ENCODE measurements at regions not wholly inside any gene's neighbourhood (a gene's known extent, or its start where the extent isn't known, plus 50 kb on each side); places are given as distances from the start of the nearest gene placed in this dataset.

- Mint-ChIP-seq H3K4me3 (no peak overlapping the region), H3K4me1 (no peaks in the 10 kb centered on the region), H3K27me3 (no peaks in the 10 kb centered on the region), H3K36me3 (ENCODE audit: low read depth) (no peaks in the 10 kb centered on the region), H3K9me3 (no peaks in the 10 kb centered on the region), H3K27ac (no peak overlapping the region)
- ChIA-PET POLR2A (no interaction called here), CTCF (no interaction called here)
- DNase-seq: no peak
These were observed 325.9 kb upstream of the NT5C1B start for GRCh38 chr2:18915227-18915626.

- H3K9me3 Mint-ChIP-seq: no peaks in the 10 kb centered on the region
- H3K4me1 Mint-ChIP-seq: no peaks in the 10 kb centered on the region
- no peaks in the 10 kb centered on the region for H3K36me3 Mint-ChIP-seq (ENCODE audit: low read depth)
- H3K27ac Mint-ChIP-seq: no peak overlapping the region
- no peak overlapping the region for H3K4me3 Mint-ChIP-seq
- H3K27me3 Mint-ChIP-seq: no peaks in the 10 kb centered on the region
- CTCF ChIA-PET: no interaction called here
- DNase-seq: no peak
- POLR2A ChIA-PET: no interaction called here
These were observed 324.1 kb upstream of the NT5C1B start for GRCh38 chr2:18913512-18913911.

GRCh38 chr2:18912225-18912888, 323.0 kb upstream of the NT5C1B start:
- Mint-ChIP-seq H3K9me3 (no peaks in the 10 kb centered on the region), H3K27me3 (no peaks in the 10 kb centered on the region), H3K4me3 (no peak overlapping the region), H3K36me3 (ENCODE audit: low read depth) (no peaks in the 10 kb centered on the region), H3K4me1 (no peaks in the 10 kb centered on the region), H3K27ac (no peak overlapping the region)
- DNase-seq: no peak
- CTCF ChIA-PET: no interaction called here
- POLR2A ChIA-PET: no interaction called here

- ChIA-PET POLR2A (no interaction called here), CTCF (no interaction called here)
- no peaks in the 10 kb centered on the region for H3K4me1 Mint-ChIP-seq
- no peak overlapping the region for H3K4me3 Mint-ChIP-seq
- H3K36me3 Mint-ChIP-seq (ENCODE audit: low read depth): no peaks in the 10 kb centered on the region
- H3K27ac Mint-ChIP-seq: no peak overlapping the region
- no peaks in the 10 kb centered on the region for H3K9me3 Mint-ChIP-seq
- no peak for DNase-seq
- no peaks in the 10 kb centered on the region for H3K27me3 Mint-ChIP-seq
These were observed 322.0 kb upstream of the NT5C1B start for GRCh38 chr2:18911416-18911815.

- Mint-ChIP-seq H3K4me3 (no peak overlapping the region), H3K27me3 (no peaks in the 10 kb centered on the region), H3K4me1 (no peaks in the 10 kb centered on the region), H3K9me3 (no peaks in the 10 kb centered on the region), H3K27ac (no peak overlapping the region), H3K36me3 (ENCODE audit: low read depth) (no peaks in the 10 kb centered on the region)
- ChIA-PET CTCF (no interaction called here), POLR2A (no interaction called here)
- DNase-seq: no peak
These were observed 321.5 kb upstream of the NT5C1B start for GRCh38 chr2:18910843-18911242.

GRCh38 chr2:18907937-18908336, 318.6 kb upstream of the NT5C1B start:
- Mint-ChIP-seq H3K36me3 (ENCODE audit: low read depth) (no peaks in the 10 kb centered on the region), H3K27ac (no peak overlapping the region), H3K27me3 (no peaks in the 10 kb centered on the region), H3K9me3 (no peaks in the 10 kb centered on the region), H3K4me3 (no peak overlapping the region), H3K4me1 (no peaks in the 10 kb centered on the region)
- CTCF ChIA-PET: no interaction called here
- POLR2A ChIA-PET: no interaction called here
- DNase-seq: no peak

GRCh38 chr2:18907508-18907907, 318.1 kb upstream of the NT5C1B start:
- Mint-ChIP-seq H3K4me1 (no peaks in the 10 kb centered on the region), H3K9me3 (no peaks in the 10 kb centered on the region), H3K36me3 (ENCODE audit: low read depth) (no peaks in the 10 kb centered on the region), H3K4me3 (no peak overlapping the region), H3K27me3 (no peaks in the 10 kb centered on the region), H3K27ac (no peak overlapping the region)
- POLR2A ChIA-PET: no interaction called here
- no peak for DNase-seq
- CTCF ChIA-PET: no interaction called here

- ChIA-PET POLR2A (no interaction called here), CTCF (no interaction called here)
- DNase-seq: no peak
- Mint-ChIP-seq H3K4me1 (no peaks in the 10 kb centered on the region), H3K4me3 (no peak overlapping the region), H3K36me3 (ENCODE audit: low read depth) (no peaks in the 10 kb centered on the region), H3K27ac (no peak overlapping the region), H3K9me3 (no peaks in the 10 kb centered on the region), H3K27me3 (no peaks in the 10 kb centered on the region)
These were observed 314.4 kb upstream of the NT5C1B start for GRCh38 chr2:18903750-18904149.

- POLR2A ChIA-PET: no interaction called here
- Mint-ChIP-seq H3K27me3 (no peaks in the 10 kb centered on the region), H3K27ac (no peak overlapping the region), H3K9me3 (no peaks in the 10 kb centered on the region), H3K4me1 (no peaks in the 10 kb centered on the region), H3K4me3 (no peak overlapping the region), H3K36me3 (ENCODE audit: low read depth) (no peaks in the 10 kb centered on the region)
- DNase-seq: no peak
- CTCF ChIA-PET: interaction anchor here (0.6 kb wide), 1 partner anchor 19 kb away, joined by 3 read pairs; no protein-coding TSS in a partner anchor
These were observed 311.9 kb upstream of the NT5C1B start for GRCh38 chr2:18901242-18901641.

- Mint-ChIP-seq H3K27me3 (no peaks in the 10 kb centered on the region), H3K4me1 (no peaks in the 10 kb centered on the region), H3K4me3 (no peak overlapping the region), H3K27ac (no peak overlapping the region), H3K9me3 (no peaks in the 10 kb centered on the region), H3K36me3 (ENCODE audit: low read depth) (no peaks in the 10 kb centered on the region)
- POLR2A ChIA-PET: no interaction called here
- DNase-seq: no peak
- CTCF ChIA-PET: no interaction called here
These were observed 311.3 kb upstream of the NT5C1B start for GRCh38 chr2:18900691-18901141.

GRCh38 chr2:18899725-18900124, 310.4 kb upstream of the NT5C1B start:
- Mint-ChIP-seq H3K4me3 (no peak overlapping the region), H3K4me1 (no peaks in the 10 kb centered on the region), H3K27ac (no peak overlapping the region), H3K9me3 (no peaks in the 10 kb centered on the region), H3K36me3 (ENCODE audit: low read depth) (no peaks in the 10 kb centered on the region), H3K27me3 (no peaks in the 10 kb centered on the region)
- no peak for DNase-seq
- ChIA-PET CTCF (no interaction called here), POLR2A (no interaction called here)

GRCh38 chr2:18898271-18898670, 308.9 kb upstream of the NT5C1B start:
- no peaks in the 10 kb centered on the region for H3K36me3 Mint-ChIP-seq (ENCODE audit: low read depth)
- no peak for DNase-seq
- ChIA-PET POLR2A (no interaction called here), CTCF (no interaction called here)
- no peaks in the 10 kb centered on the region for H3K27me3 Mint-ChIP-seq
- no peak overlapping the region for H3K27ac Mint-ChIP-seq
- no peaks in the 10 kb centered on the region for H3K4me1 Mint-ChIP-seq
- no peak overlapping the region for H3K4me3 Mint-ChIP-seq
- no peaks in the 10 kb centered on the region for H3K9me3 Mint-ChIP-seq

GRCh38 chr2:18896125-18896764, 306.9 kb upstream of the NT5C1B start:
- ChIA-PET POLR2A (no interaction called here), CTCF (no interaction called here)
- no peak overlapping the region for H3K27ac Mint-ChIP-seq
- no peaks in the 10 kb centered on the region for H3K36me3 Mint-ChIP-seq (ENCODE audit: low read depth)
- no peaks in the 10 kb centered on the region for H3K27me3 Mint-ChIP-seq
- no peak for DNase-seq
- no peaks in the 10 kb centered on the region for H3K4me1 Mint-ChIP-seq
- peaks cover 2% of the 10 kb centered on the region for H3K9me3 Mint-ChIP-seq
- H3K4me3 Mint-ChIP-seq: no peak overlapping the region

GRCh38 chr2:18891600-18892345, 302.4 kb upstream of the NT5C1B start:
- Mint-ChIP-seq H3K9me3 (peaks cover 2% of the 10 kb centered on the region), H3K36me3 (ENCODE audit: low read depth) (no peaks in the 10 kb centered on the region), H3K4me1 (no peaks in the 10 kb centered on the region), H3K27ac (no peak overlapping the region), H3K27me3 (no peaks in the 10 kb centered on the region), H3K4me3 (no peak overlapping the region)
- CTCF ChIA-PET: no interaction called here
- POLR2A ChIA-PET: no interaction called here
- no peak for DNase-seq
